ENCODE measurements at regions not wholly inside any gene's neighbourhood (a gene's known extent, or its start where the extent isn't known, plus 50 kb on each side); places are given as distances from the start of the nearest gene placed in this dataset.

- DNase-seq (ENCODE audit: low spot score): no peak
Measured at GRCh38 chr13:44022196-44022595, 142.5 kb downstream of the LACC1 start.

GRCh38 chr13:44024167-44024845 is 144.6 kb downstream of the LACC1 start:
- DNase-seq (ENCODE audit: low spot score): no peak

- no peak for DNase-seq (ENCODE audit: low spot score)
Measured at GRCh38 chr13:44024846-44025195, 145.1 kb downstream of the LACC1 start.

- no peak for DNase-seq (ENCODE audit: low spot score)
Measured at GRCh38 chr13:44026194-44026593, 146.5 kb downstream of the LACC1 start.

GRCh38 chr13:44028734-44029133 is 149.0 kb downstream of the LACC1 start:
- DNase-seq (ENCODE audit: low spot score): no peak

- DNase-seq (ENCODE audit: low spot score): no peak
Measured at GRCh38 chr13:44030615-44031014, 150.9 kb downstream of the LACC1 start.

GRCh38 chr13:44031555-44031954 is 151.9 kb downstream of the LACC1 start:
- DNase-seq (ENCODE audit: low spot score): no peak

- DNase-seq (ENCODE audit: low spot score): no peak
Measured at GRCh38 chr13:44032802-44033201, 153.1 kb downstream of the LACC1 start.

GRCh38 chr13:44035400-44035799 is 155.7 kb downstream of the LACC1 start:
- DNase-seq (ENCODE audit: low spot score): no peak

- DNase-seq (ENCODE audit: low spot score): no peak
Measured at GRCh38 chr13:44040070-44040817, 160.5 kb downstream of the LACC1 start.

- DNase-seq (ENCODE audit: low spot score): no peak
Measured at GRCh38 chr13:44040818-44041100, 161.1 kb downstream of the LACC1 start.

GRCh38 chr13:44044547-44045179 is 165.0 kb downstream of the LACC1 start:
- no peak for DNase-seq (ENCODE audit: low spot score)

- peak; percentile 71 for DNase-seq (ENCODE audit: low spot score)
Measured at GRCh38 chr13:44045180-44045562, 165.5 kb downstream of the LACC1 start.

- no peak for DNase-seq (ENCODE audit: low spot score)
Measured at GRCh38 chr13:44046428-44046827, 166.7 kb downstream of the LACC1 start.

- DNase-seq (ENCODE audit: low spot score): no peak
Measured at GRCh38 chr13:44048326-44048725, 168.6 kb downstream of the LACC1 start.

GRCh38 chr13:44049081-44049945 is 169.6 kb downstream of the LACC1 start:
- no peak for DNase-seq (ENCODE audit: low spot score)

- peak; percentile 50 for DNase-seq (ENCODE audit: low spot score)
Measured at GRCh38 chr13:44050450-44051063, 170.9 kb downstream of the LACC1 start.

GRCh38 chr13:44051405-44051804 is 171.7 kb downstream of the LACC1 start:
- no peak for DNase-seq (ENCODE audit: low spot score)

GRCh38 chr13:44051918-44052675 is 172.4 kb downstream of the LACC1 start:
- DNase-seq (ENCODE audit: low spot score): no peak

GRCh38 chr13:44052780-44053184 is 173.1 kb downstream of the LACC1 start:
- peak; percentile 16 for DNase-seq (ENCODE audit: low spot score)

- no peak for DNase-seq (ENCODE audit: low spot score)
Measured at GRCh38 chr13:44053208-44053607, 173.5 kb downstream of the LACC1 start.
